Mammary epithelial cell (primary cell): ENCODE measurements at regions not wholly inside any gene's neighbourhood (a gene's known extent, or its start where the extent isn't known, plus 50 kb on each side); places are given as distances from the start of the nearest gene placed in this dataset.

Experiments used
- EZH2 ChIP-seq: IDR thresholded peaks from 2 replicates; pipeline ENCODE4 v1.6.1; 2012; ENCODE audit warnings: low read length, inconsistent platforms, borderline replicate concordance
- TF ChIP-seq, protein P1 (sequence below), 2 donors: IDR thresholded peaks in 1 of 2; conservative IDR thresholded peaks in 1 of 2; 2 replicates each; pipeline ENCODE4 v1.5.1; 2011 to 2012; ENCODE audit warnings: inconsistent platforms in 2 of 2, low read length in 2 of 2, mild to moderate bottlenecking in 2 of 2, control low read depth in 1 of 2, low read depth in 1 of 2; ENCODE audit not compliant: insufficient read depth in 1 of 2; ENCODE audit errors: extremely low read depth in 1 of 2

DNA sequence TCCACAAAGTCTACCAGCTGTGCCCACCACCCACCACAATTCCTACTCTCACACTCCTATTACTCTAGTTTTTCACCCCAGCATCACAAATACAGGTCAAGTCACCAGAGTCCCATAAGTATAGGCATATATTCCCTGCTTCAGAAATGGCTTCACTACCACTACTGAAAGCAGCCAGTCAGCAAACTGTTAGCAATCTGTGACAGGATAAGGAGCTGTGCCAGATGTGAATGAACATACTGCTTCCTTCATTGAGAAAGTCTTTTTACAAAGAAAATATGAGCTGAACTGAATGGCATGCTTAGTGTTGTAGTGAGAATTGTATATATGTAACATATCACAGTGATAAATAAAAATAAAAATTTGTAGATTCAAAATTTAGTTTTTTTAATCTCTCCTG, 76.8 kb downstream of the C3orf85 start:
- no peak for TF ChIP-seq EZH2
- TF ChIP-seq, protein P1, sequence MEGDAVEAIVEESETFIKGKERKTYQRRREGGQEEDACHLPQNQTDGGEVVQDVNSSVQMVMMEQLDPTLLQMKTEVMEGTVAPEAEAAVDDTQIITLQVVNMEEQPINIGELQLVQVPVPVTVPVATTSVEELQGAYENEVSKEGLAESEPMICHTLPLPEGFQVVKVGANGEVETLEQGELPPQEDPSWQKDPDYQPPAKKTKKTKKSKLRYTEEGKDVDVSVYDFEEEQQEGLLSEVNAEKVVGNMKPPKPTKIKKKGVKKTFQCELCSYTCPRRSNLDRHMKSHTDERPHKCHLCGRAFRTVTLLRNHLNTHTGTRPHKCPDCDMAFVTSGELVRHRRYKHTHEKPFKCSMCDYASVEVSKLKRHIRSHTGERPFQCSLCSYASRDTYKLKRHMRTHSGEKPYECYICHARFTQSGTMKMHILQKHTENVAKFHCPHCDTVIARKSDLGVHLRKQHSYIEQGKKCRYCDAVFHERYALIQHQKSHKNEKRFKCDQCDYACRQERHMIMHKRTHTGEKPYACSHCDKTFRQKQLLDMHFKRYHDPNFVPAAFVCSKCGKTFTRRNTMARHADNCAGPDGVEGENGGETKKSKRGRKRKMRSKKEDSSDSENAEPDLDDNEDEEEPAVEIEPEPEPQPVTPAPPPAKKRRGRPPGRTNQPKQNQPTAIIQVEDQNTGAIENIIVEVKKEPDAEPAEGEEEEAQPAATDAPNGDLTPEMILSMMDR (conservative IDR thresholded peaks at IDR 0.05 in 1 of 2, IDR thresholded peaks at IDR 0.05 in 1 of 2; ENCODE audit: extremely low read depth in 1 of 2, insufficient read depth in 1 of 2, low read depth in 1 of 2, low read length in 2 of 2): no peak
